ENCODE measurements at regions not wholly inside any gene's neighbourhood (a gene's known extent, or its start where the extent isn't known, plus 50 kb on each side); places are given as distances from the start of the nearest gene placed in this dataset.

- no peak overlapping the region for H3K4ac ChIP-seq (replicated peaks; ENCODE audit: insufficient read length, low read depth, low read length)
- H3K36me3 ChIP-seq (ENCODE audit: control insufficient read depth in 2 of 4, insufficient read depth in 4 of 4, low read length in 3 of 4) = no peaks in the 10 kb centered on the region
- no peak overlapping the region for H3K23ac ChIP-seq (ENCODE audit: insufficient read length)
- POLR2A ChIA-PET (ENCODE audit: partially characterized antibody) = no interaction called here
- H4K5ac ChIP-seq (ENCODE audit: insufficient read length, low read depth, low read length) = no peak overlapping the region
- H3K14ac ChIP-seq (ENCODE audit: insufficient read length) = no peak overlapping the region
- H3K27ac ChIP-seq (ENCODE audit: low read depth, low read length) = no peak overlapping the region
- no peak overlapping the region for H4K91ac ChIP-seq (replicated peaks; ENCODE audit: insufficient read length, low read length)
- no peaks in the 10 kb centered on the region for H3K27me3 ChIP-seq (replicated peaks in 1 of 4; ENCODE audit: control insufficient read depth in 3 of 4, extremely low read depth in 1 of 4, insufficient read depth in 3 of 4, low read length in 3 of 4)
- H4K20me1 ChIP-seq (replicated peaks in 1 of 2; ENCODE audit: control insufficient read depth in 1 of 2, insufficient read depth in 2 of 2, low read length in 2 of 2) = no peaks in the 10 kb centered on the region
- WGBS, 2 experiments (ENCODE audit: extremely low coverage in 1 of 2, insufficient coverage in 1 of 2, insufficient read length in 1 of 2, insufficient replicate concordance in 2 of 2, low coverage in 1 of 2, low lambda C conversion rate in 2 of 2, missing lambda C conversion rate in 1 of 2) = 87% methylated on average over 3 of the region's 3 CpGs; no CpG with 5 or more reads in 1 of the 2 experiments
- CTCF ChIA-PET (ENCODE audit: partially characterized antibody) = interaction anchor here (0.7 to 1.1 kb wide), 3 partner anchors 13 to 242 kb away, joined by 3 read pairs; no protein-coding TSS in a partner anchor
- H2BK15ac ChIP-seq (ENCODE audit: low read length) = no peak overlapping the region
- peaks cover 2% of the 10 kb centered on the region in 2 experiments; a peak in 1 of 4 replicates for H3K9me3 ChIP-seq (ENCODE audit: insufficient read depth in 2 of 2, low read depth in 1 of 2, low read length in 1 of 2)
- H3K4me1 ChIP-seq (replicated peaks in 1 of 4; ENCODE audit: control insufficient read depth in 3 of 4, insufficient read depth in 4 of 4, low read length in 3 of 4) = no peaks in the 10 kb centered on the region
- no peak overlapping the region for H3K4me2 ChIP-seq (ENCODE audit: insufficient read depth in 1 of 2, low read depth in 2 of 2, low read length in 2 of 2)
- H4K8ac ChIP-seq (ENCODE audit: extremely low read depth, insufficient read depth, low read length) = no peak overlapping the region
- no peaks in the 10 kb centered on the region for H3K79me1 ChIP-seq (ENCODE audit: low read depth, low read length)
- no peak overlapping the region for H2AK5ac ChIP-seq (ENCODE audit: low read depth, low read length)
- no peaks in the 10 kb centered on the region for H3K23me2 ChIP-seq (ENCODE audit: low read depth, low read length)
- no peak overlapping the region for H3K9ac ChIP-seq (replicated peaks in 1 of 4; ENCODE audit: extremely low read depth in 1 of 4, low read depth in 3 of 4, low read length in 3 of 4)
- no peak overlapping the region for H3K56ac ChIP-seq (replicated peaks; ENCODE audit: insufficient read length, low read depth, low read length)
- H2BK12ac ChIP-seq (ENCODE audit: low read depth, low read length) = no peak overlapping the region
- no peak for FAIRE-seq
- no peak overlapping the region for H2BK20ac ChIP-seq (ENCODE audit: low read length)
- DNase-seq (ENCODE audit: low read depth in 1 of 2, low spot score in 2 of 2) = no peak
- H3K79me2 ChIP-seq (ENCODE audit: control insufficient read depth in 1 of 2, insufficient read depth in 2 of 2, low read length in 2 of 2) = no peaks in the 10 kb centered on the region
- no peak overlapping the region for H2BK120ac ChIP-seq (replicated peaks; ENCODE audit: low read depth, low read length)
- H2BK5ac ChIP-seq (ENCODE audit: low read depth, low read length) = no peak overlapping the region
- H3K18ac ChIP-seq (ENCODE audit: extremely low read depth, low read length) = no peak overlapping the region
- no peak overlapping the region for H2AFZ ChIP-seq (ENCODE audit: low read length)
- H3K4me3 ChIP-seq (ENCODE audit: extremely low read depth in 1 of 4, insufficient read depth in 2 of 4, low read depth in 3 of 4, low read length in 4 of 4) = no peak overlapping the region
- TF ChIP-seq NANOG (IDR thresholded peaks at IDR 0.05; ENCODE audit: insufficient read depth, low read depth, low read length, poor library complexity, severe bottlenecking) (no peak), EGR1 (IDR thresholded peaks at IDR 0.05; ENCODE audit: borderline replicate concordance, low read depth, low read length) (no peak), SIN3A (conservative IDR thresholded peaks at IDR 0.05 in 1 of 2, IDR thresholded peaks at IDR 0.05 in 1 of 2; ENCODE audit: low read depth in 1 of 2, low read length in 2 of 2) (no peak), SP4 (IDR thresholded peaks at IDR 0.05; ENCODE audit: low read length) (no peak), TBP (IDR thresholded peaks at IDR 0.05; ENCODE audit: low read depth, low read length) (no peak), GABPA (IDR thresholded peaks at IDR 0.05; ENCODE audit: borderline replicate concordance, insufficient read depth, low read length) (no peak), MAX (IDR thresholded peaks at IDR 0.05) (no peak), RFX5 (IDR thresholded peaks at IDR 0.05; ENCODE audit: borderline replicate concordance, low read depth, low read length) (no peak), TAF1 (IDR thresholded peaks at IDR 0.05; ENCODE audit: low read depth, low read length) (no peak), CTBP2 (IDR thresholded peaks at IDR 0.05; ENCODE audit: borderline replicate concordance, insufficient read depth, insufficient read length, low read length) (no peak), ATF2 (IDR thresholded peaks at IDR 0.05; ENCODE audit: low read length) (no peak), PHF8 (conservative IDR thresholded peaks at IDR 0.05; ENCODE audit: low read depth, low read length) (no peak), CREB1 (IDR thresholded peaks at IDR 0.05) (no peak)
These were observed 668.6 kb downstream of the SORCS1 start for GRCh38 chr10:106495931-106496330.
